ENCODE measurements at regions not wholly inside any gene's neighbourhood (a gene's known extent, or its start where the extent isn't known, plus 50 kb on each side); places are given as distances from the start of the nearest gene placed in this dataset.

GRCh38 chr12:16669756-16670155 is 63.8 kb upstream of the LMO3 start:
- DNase-seq = no peak
- no peaks in the 10 kb centered on the region for H3K36me3 Mint-ChIP-seq (ENCODE audit: insufficient read depth in 1 of 3, low read depth in 3 of 3)

More at GRCh38 chr12:16669756-16670155, 63.8 kb upstream of the LMO3 start:
- Histone ChIP-seq H3T11ph (ENCODE audit: low read length) (no peak overlapping the region), H2BK5ac (ENCODE audit: insufficient read length, low read length) (no peak overlapping the region), H3K79me1 (ENCODE audit: insufficient read depth, low read depth, low read length, poor library complexity, severe bottlenecking) (no peaks in the 10 kb centered on the region), H3K4me1 (ENCODE audit: insufficient read depth, low read length) (no peaks in the 10 kb centered on the region), H2BK12ac (ENCODE audit: insufficient read length, low read depth, low read length) (no peak overlapping the region), H3K14ac (ENCODE audit: insufficient read depth, low read length) (no peak overlapping the region), H3K56ac (ENCODE audit: insufficient read length, low read depth, low read length) (no peak overlapping the region), H2BK15ac (ENCODE audit: low read depth, low read length) (no peak overlapping the region), H3K23me2 (ENCODE audit: insufficient read length, low read depth, low read length, poor library complexity, severe bottlenecking) (no peaks in the 10 kb centered on the region), H4K91ac (ENCODE audit: insufficient read length, low read depth, low read length) (no peak overlapping the region), H3K4ac (ENCODE audit: low read depth, low read length) (no peak overlapping the region), H3K27ac (ENCODE audit: insufficient read length, low read depth, low read length) (no peak overlapping the region), H3K9me3 (ENCODE audit: control insufficient read depth, low read depth, low read length) (no peaks in the 10 kb centered on the region), H3K27me3 (ENCODE audit: insufficient read depth, low read length) (no peaks in the 10 kb centered on the region), H3K79me2 (ENCODE audit: insufficient read depth, low read length) (no peaks in the 10 kb centered on the region), H4K8ac (replicated peaks; ENCODE audit: insufficient read length, low read depth, low read length) (no peak overlapping the region), H2AK5ac (ENCODE audit: insufficient read length, low read length) (no peak overlapping the region), H4K5ac (ENCODE audit: insufficient read length, low read depth, low read length) (no peak overlapping the region), H2AFZ (ENCODE audit: low read length) (no peak overlapping the region), H3K23ac (ENCODE audit: insufficient read length, low read depth, low read length) (no peak overlapping the region), H2BK20ac (ENCODE audit: low read depth, low read length, poor library complexity, severe bottlenecking) (no peak overlapping the region), H3K4me2 (ENCODE audit: insufficient read depth, insufficient read length, low read length) (no peak overlapping the region), H3K9ac (ENCODE audit: extremely low read depth, insufficient read length, low read length) (no peak overlapping the region), H2BK120ac (ENCODE audit: low read depth, low read length, poor library complexity, severe bottlenecking) (no peak overlapping the region), H4K20me1 (ENCODE audit: control insufficient read depth, insufficient read depth, insufficient read length) (no peaks in the 10 kb centered on the region), H3K18ac (ENCODE audit: insufficient read length, low read depth, low read length) (no peak overlapping the region)
- no peak overlapping the region for H3K27ac Mint-ChIP-seq
- no peak for TF ChIP-seq CTCF (conservative IDR thresholded peaks at IDR 0.05)
- H3K4me1 Mint-ChIP-seq = peaks cover 6 to 13% of the 10 kb centered on the region in 2 experiments
- H3K27me3 Mint-ChIP-seq (ENCODE audit: low read depth) = no peaks in the 10 kb centered on the region
- no CpG with 5 or more reads among the region's 1 CpG for WGBS (ENCODE audit: extremely low coverage, insufficient read length, low lambda C conversion rate)
- H3K9me3 Mint-ChIP-seq = no peaks in the 10 kb centered on the region
- H3K4me3 Mint-ChIP-seq = no peak overlapping the region
